Renal cortex interstitium (tissue), 11 donors: ENCODE measurements at regions not wholly inside any gene's neighbourhood (a gene's known extent, or its start where the extent isn't known, plus 50 kb on each side); places are given as distances from the start of the nearest gene placed in this dataset.

ENCODE experiments used
- DNase-seq, 11 donors: peaks; one replicate each; pipeline ENCODE4 v3.0.0-alpha.2; 2013; ENCODE audit warnings: low read depth in 9 of 11, low spot score in 4 of 11; ENCODE audit errors: extremely low read depth in 1 of 11

DNA sequence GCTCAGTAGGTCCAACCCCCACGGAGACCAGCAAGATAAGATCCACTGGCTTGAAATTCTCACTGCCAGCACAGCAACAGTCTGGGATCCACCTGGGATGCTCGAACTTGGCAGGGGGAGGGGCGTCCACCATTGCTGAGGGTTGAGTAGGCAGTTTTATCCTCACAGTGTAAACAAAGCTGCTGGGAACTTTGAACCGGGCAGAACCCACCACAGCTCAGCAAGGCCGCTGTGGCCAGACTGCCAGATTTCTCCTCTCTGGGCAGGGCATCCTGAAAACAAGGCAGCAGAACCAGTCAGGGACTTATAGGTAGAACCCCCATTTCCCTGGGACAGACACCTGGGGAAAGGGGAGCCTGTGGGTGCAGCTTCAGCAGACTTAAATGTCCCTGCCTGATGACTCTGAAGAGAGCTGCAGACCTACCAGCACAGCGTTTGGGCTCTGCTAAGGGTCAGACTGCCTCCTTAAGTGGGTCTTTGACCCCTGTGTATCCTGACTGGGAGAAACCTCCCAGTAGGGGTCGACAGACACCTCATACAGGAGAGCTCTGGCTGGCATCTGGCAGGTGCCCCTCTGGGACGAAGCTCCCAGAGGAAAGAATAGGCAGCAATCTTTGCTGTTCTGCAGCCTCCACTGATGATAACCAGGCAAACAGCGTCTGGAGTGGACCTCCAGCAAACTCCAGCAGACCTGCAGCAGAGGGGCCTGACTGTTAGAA lies 782.4 kb upstream of the EYS start:
- no peak for DNase-seq

DNA sequence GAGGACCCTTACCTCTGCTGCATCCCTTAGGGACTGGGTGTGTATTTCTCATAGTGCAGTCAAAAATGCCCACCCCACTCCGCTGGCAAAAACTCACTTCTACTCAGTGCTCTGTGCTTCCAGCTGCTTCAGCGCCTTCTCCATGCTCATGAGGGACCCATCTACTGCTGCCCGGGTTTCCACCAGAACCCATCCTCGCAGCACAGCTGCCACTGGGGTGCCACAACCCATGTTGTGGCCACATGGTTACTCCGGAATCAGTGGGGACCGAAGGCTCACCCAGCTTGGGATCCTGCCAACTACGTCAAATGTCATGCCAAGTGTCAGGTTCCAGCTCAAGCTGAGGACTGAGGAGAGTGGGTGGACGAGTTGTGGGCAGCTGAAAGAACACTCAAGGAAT lies 774.2 kb upstream of the EYS start:
- DNase-seq: no peak

DNA sequence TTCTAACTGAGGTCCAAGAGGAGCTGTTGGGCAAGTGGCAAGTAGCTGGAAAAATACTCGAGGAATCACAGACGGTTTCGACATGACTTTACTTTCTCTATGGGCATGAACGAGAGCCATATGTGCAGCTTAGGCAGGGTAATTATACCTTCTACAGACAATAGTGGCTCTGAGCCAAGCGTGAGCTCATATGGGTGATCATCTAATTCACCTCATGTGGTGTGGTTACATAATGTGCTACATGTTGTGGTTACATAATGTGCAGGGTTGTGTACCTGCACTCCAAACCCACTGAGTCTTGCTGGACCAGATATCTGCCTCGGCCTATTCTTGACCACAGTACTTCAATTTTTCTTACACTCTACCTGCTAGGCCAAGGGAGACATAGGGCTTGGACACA lies 771.7 kb upstream of the EYS start:
- no peak for DNase-seq

DNA sequence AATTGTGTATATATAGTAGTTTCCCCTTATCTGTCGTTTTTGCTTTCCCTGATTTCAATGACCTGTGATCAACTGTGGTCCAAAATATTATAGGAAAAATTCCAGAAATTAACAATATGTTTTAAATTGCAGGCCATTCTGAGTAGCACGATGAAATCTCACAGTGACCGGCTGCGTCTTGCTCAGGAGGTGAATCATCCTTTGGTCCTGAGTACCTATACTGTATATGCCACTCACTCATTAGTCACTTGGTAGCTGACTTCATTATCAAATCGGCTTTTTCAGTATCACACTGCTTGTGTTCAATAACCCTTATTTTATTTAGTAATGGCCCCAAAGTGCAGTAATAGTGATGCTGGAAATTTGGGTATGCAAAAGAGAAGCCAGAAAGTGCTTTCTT lies 728.3 kb upstream of the EYS start:
- DNase-seq: no peak

DNA sequence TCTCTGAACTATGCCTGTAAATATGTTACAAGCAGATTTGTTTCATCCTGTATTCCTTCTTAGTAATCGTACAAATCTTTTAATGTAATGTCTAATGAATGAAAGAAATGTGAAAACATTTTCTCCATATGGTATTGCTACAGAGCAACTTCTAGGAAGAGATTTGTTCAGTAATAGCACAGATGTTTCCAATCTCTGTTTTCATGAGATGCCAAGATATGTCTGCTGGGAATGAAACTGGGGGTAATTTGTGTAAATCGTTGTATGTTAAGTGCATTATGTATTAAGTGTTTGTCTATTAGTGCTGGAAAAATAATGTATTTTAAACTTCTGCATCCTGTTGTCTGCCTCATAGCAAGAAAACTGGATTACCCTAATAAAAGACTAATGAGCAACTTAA lies 722.2 kb upstream of the EYS start:
- DNase-seq: peak in 8 of 11 donors; percentile 17 to 46 (median 32)

DNA sequence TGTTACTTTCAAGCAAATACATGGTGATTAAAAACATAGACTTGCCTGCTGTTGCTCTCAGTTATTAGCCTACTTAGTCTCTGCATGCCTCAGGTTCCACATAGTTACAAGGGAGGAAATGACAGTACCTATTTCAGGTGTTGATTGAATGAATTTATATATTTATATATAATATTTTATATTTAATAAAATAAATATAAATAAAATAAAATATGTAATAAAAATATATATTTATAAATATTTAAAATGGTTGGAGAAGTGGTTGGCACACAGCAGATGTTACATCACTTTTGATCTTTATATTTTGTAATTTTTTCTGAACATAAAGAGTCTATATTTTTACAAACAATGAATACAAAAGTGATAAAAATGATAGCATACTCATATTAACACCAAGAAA lies 716.0 kb upstream of the EYS start:
- no peak for DNase-seq

DNA sequence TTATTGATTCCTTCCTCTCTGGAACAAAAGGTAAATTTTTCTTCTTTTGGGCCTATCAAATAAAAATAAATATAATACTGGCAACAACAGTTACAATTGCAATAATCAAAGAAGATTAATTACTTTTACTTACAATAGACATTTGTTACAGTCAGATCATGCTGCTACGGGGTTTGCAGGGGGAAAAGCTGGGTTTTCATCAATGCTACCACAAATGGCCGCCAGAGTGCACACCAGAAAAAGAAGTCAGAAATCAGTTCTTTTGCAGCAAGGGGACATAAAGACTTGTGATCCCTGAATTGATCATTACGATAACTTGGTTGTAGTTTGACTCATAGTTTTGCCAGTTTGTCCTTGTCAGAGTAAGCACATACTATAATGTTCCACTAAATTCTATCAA lies 714.5 kb upstream of the EYS start:
- peak in 3 of 11 donors; percentile 0 to 2 (median 1) for DNase-seq

DNA sequence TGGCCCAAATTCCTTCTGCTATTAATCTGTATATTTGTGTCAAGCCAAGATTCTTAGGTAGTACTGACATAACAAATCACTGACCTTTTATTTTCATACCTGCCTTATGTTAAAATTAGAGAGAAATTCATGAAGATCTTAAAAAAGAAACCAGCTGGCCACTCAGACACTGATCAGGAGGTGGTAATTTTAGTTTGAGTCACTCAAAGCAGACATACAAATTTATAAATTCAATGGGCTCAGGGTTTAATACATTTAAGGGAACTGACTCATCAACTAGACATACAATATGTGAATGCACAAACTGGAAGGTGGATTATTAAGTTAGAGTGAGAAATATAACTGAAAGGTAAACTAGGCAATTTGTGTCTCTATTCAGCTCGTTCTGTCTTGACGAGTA lies 711.9 kb upstream of the EYS start:
- DNase-seq: no peak

DNA sequence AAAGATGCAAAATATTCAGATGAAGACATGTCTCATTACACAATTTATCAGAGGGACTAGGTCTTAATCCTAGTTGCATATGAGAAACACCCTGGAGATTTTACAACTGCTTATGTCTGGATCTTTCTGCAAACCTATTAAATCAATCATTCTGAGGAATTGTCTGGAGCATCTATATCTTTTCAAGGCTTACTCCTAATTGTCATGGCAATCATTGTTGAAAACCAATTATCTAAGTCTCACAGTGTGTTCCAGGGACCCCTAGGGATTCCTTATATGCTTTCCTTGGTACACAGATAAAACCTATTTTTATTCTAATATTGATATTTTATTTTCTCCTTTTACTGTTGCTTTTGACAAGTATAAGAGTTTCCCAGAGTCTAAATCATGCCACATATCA lies 696.9 kb upstream of the EYS start:
- no peak for DNase-seq

DNA sequence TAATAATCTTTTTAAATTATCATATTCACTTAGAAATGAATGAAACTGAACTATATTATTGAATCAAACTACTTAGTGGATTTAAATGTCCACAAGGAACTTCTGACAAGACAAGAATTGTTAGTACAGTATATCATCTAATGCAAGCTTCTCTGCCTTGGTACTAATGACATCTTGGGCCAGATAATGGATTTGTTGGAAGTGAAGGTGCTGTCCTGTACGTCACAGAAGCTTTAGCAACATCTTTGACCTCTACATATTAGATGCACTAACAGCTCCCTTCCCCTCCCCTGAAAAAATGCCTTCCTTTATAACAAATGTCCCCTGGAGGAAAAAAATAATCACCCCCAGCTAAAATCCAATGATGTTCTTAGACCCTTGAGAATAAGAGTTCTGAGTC lies 695.8 kb upstream of the EYS start:
- no peak for DNase-seq

DNA sequence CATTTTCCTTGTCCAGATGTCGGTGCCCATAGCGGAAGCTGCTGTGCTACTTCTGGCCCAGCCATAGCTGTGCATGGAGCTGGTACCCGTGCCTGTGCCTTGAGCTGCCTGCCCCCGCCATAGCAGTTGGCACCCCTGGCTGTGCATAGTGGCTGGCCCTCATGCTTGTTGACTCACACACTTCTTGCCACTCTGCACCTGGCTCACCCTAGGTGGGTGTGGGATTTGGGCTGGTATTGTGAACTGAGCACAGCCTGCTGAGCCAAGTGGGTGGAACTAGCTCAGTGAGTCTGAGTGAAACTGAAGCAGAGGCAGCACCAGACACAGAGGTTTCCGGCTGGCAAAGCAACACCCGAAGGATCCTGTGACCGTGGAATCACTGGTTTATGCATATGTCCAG lies 689.5 kb upstream of the EYS start:
- DNase-seq: no peak

DNA sequence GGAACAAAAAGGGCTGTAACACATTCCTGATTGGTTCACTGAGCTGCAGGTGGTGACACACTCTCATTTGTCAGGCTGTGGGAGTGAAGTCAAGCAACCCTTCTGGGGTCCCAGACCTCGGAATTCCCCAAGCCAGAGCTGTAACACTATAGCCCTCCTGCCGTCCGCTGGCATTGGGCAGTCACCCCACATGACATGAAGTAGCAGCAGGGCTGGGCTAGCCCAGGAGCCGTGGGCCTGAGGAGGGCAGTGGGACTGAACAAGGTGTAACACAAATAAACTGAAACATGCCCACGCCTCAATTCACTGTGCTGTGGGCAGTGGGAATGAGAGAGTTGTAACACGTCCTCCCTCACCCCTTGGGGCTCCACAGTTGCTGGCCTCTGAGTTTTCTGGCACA lies 689.1 kb upstream of the EYS start:
- no peak for DNase-seq

DNA sequence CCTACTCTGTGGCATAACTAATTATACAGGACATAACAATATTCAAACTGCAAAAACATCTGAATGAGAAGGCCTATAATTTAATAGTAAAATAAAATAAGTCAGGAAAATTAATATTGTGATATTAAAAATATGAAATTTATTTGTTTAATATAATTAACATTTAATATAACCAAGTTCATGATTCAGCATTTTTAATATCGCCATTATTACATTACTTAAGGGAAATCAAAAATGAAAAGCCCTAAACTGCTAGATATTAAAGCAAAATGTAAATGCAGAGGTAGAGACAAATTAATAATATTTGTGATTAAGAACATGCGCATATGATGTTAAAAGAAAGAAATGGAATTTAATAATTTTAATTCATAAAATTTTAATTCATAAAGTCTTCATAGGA lies 683.4 kb upstream of the EYS start:
- DNase-seq: no peak

DNA sequence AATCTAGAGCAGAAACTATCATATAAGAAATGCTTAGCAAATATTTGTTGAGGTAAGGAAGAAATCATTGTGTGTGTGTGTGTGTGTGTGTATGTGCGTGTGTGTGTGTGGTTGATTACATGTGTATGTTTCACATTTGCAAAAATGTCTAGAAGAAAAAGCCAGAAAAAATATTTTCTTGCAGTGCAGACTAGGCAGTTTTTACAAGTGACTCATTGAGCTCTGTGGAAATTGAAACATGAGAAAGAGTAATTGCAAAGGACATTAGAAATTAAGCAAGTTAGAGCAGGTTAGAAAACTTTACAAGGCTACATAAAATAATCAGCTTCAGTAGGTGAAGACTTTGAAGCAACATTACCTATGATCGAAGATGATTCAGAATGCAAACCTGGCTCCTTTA lies 669.0 kb upstream of the EYS start:
- no peak for DNase-seq

DNA sequence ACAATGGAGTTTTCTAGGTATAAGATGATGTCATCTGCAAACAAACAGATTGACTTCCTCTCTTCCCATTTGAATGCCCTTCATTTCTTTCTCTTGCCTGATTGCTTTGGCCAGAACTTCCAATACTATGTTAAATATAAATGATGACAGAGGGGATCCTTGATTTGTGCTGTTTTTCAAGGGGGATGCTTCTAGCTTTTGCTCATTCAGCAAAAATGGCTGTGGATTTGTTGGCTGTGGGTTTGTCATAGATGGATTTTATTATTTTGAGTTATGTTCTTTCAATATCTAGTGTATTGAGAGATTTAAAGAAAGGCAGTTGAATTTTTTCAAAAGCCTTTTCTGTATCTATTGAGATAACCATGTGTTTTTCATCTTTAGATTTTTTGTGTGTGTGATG lies 662.4 kb upstream of the EYS start:
- DNase-seq: no peak

DNA sequence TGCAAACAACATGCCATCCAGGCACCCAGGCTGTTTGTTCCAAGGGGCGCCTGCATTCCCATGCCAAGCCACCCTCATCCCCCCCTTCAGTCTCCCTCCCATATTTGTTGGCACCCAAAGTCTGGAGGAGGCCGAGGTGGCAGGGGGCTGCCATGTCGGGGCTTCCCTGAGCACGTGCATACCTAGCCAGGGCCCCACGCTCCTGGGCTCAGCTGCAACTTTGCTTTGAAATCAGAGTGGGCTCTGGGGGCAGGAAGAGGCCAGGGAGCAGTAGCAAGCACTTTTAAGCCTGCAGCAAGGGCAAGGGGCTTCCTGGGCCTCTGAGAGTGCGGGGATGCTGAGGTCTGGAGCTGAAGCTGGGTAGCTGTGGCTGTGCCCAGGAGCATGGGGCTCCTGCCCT lies 655.9 kb upstream of the EYS start:
- DNase-seq: no peak

DNA sequence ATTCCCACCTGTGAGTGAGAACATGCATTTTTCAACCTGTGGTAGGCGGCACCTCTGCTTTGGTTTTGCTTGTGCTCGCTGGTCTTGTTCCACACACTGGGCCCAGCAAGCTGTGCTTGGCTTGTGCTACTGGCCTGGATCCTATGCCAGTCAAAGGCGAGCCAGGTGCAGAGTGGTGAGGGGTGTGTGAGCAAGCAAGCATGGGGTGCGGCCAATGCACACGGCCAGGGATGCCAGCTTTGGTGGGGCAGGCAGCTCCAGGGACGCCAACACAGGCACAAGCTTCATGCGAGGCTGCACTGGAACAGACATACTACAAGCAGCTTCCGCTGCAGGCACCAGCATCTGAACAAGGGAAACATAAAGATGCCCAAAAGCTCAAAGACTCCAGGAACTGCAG lies 654.9 kb upstream of the EYS start:
- DNase-seq: no peak

DNA sequence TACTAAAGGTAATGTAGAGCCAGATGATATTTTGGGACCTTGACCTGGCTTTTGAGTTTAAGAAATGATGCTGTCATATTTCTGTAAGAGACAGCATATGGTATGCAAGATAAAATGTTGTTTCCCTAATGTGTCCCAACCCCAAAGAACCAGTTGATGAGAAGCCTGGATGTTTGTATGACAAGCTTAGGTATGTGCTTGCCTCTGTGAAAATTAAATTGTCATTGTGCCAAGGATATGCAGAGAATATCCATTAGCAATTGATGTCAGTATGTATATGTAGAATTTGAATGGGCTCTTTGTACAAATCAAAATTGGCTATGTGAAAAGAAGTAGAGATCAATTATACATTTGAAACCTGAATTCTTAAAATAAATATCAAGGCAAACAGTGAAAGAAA lies 650.8 kb upstream of the EYS start:
- DNase-seq: no peak

DNA sequence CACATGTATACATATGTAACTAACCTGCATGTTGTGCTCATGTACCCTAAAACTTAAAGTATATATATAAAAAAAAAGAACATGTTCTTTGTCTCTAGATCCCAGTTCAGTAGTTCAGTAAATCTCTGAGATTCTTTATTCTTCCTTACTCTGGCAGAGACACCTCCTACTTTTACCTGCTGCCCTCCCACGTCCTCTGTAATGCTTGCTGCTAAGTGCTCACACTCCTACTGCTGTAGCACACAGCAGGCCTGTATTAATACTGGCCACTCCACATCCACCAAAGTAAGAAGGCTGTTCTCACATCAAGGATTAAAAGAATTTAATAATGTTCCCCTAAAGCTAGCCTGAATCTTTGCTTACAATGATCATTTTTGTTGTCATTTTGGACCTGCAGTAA lies 648.4 kb upstream of the EYS start:
- DNase-seq: no peak

DNA sequence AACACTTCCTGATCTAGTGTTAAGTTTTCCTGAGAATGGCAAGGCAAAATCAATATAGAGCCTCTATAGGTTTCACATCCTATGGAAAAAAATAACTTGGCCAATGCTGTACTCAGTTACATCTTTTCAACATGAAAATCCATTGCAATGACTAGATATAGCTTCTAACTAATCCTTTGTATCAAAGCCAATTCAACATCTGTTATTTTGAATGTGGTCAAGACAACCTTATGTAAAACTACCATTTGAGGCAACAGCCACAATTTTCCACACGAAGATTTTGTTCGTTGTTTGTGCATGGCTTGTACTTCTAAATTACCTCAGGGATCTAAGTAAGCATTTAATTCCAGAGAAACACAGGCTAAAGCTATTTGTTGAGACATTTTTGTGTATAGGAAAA lies 637.8 kb upstream of the EYS start:
- no peak for DNase-seq

DNA sequence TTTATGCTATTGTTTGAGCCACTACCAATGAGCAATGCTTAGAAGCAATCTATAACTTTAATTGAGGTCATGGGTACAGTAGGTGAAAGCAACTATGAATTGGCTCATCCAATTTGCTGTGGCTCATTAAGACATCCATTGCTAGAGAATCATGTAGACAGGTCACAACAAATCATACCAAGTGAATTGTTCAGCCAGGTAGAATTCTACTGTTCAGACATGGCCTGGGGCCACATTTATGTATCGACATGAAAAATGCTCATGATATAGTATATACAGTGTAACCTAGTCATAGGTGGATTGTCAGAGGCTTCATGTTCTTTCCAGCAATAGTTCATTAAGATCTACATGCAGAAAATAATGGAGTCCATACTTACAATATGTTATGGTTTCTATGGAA lies 633.7 kb upstream of the EYS start:
- no peak for DNase-seq

DNA sequence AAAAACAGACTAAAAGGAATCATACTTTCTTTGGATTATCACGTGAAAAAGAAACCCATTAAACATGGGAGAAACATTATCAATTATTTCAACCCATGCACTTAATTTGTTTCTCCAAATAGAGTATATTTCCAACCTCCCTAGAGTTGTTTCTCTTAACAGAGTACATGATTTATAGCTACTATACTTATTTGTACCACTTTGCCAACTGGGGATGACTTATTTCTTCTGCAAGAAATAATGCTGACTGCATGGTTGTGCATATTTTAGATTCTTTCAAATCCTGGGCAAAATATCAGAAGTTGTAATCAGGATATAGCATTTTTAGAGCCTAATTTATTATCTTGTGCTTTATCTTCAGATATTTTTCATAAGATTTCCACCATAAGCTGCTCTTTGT lies 629.1 kb upstream of the EYS start:
- DNase-seq: no peak
